CD4-positive, alpha-beta T cell treated with Interleukin-4 for 1 hour (primary cell): ENCODE measurements at regions not wholly inside any gene's neighbourhood (a gene's known extent, or its start where the extent isn't known, plus 50 kb on each side); places are given as distances from the start of the nearest gene placed in this dataset.

Source experiments
- DNase-seq, 2 donors: peaks; one replicate each; pipeline ENCODE4 v3.0.0-alpha.2; 2020 to 2022

GRCh38 chr7:10038351-10038750, 935.3 kb upstream of the PHF14 start:
- no peak for DNase-seq

- DNase-seq = no peak
Observed at GRCh38 chr7:10040674-10041073, 933.0 kb upstream of the PHF14 start.

GRCh38 chr7:10070899-10071298, 902.8 kb upstream of the PHF14 start:
- no peak for DNase-seq

GRCh38 chr7:10075866-10076265, 897.8 kb upstream of the PHF14 start:
- DNase-seq = no peak

- DNase-seq = no peak
Observed at GRCh38 chr7:10076660-10077300, 896.9 kb upstream of the PHF14 start.

- DNase-seq = no peak
Observed at GRCh38 chr7:10079572-10079971, 894.1 kb upstream of the PHF14 start.

GRCh38 chr7:10082896-10083295, 890.8 kb upstream of the PHF14 start:
- DNase-seq = no peak

- DNase-seq = no peak
Observed at GRCh38 chr7:10083766-10084165, 889.9 kb upstream of the PHF14 start.

- DNase-seq = no peak
Observed at GRCh38 chr7:10085231-10085630, 888.4 kb upstream of the PHF14 start.

GRCh38 chr7:10100572-10100971, 873.1 kb upstream of the PHF14 start:
- DNase-seq = no peak

- DNase-seq = no peak
Observed at GRCh38 chr7:10101351-10101750, 872.3 kb upstream of the PHF14 start.

- DNase-seq = no peak
Observed at GRCh38 chr7:10104292-10104691, 869.4 kb upstream of the PHF14 start.

GRCh38 chr7:10106609-10107008, 867.1 kb upstream of the PHF14 start:
- no peak for DNase-seq

- DNase-seq = no peak
Observed at GRCh38 chr7:10116511-10116910, 857.2 kb upstream of the PHF14 start.

- DNase-seq = no peak
Observed at GRCh38 chr7:10117815-10118214, 855.9 kb upstream of the PHF14 start.

GRCh38 chr7:10120936-10121335, 852.7 kb upstream of the PHF14 start:
- no peak for DNase-seq

- no peak for DNase-seq
Observed at GRCh38 chr7:10121631-10122030, 852.0 kb upstream of the PHF14 start.

GRCh38 chr7:10122551-10123100, 851.0 kb upstream of the PHF14 start:
- no peak for DNase-seq

- no peak for DNase-seq
Observed at GRCh38 chr7:10128748-10129147, 844.9 kb upstream of the PHF14 start.

- DNase-seq = no peak
Observed at GRCh38 chr7:10138087-10138854, 835.4 kb upstream of the PHF14 start.

GRCh38 chr7:10146271-10146670, 827.4 kb upstream of the PHF14 start:
- DNase-seq = no peak

GRCh38 chr7:10156972-10157371, 816.7 kb upstream of the PHF14 start:
- DNase-seq = no peak

GRCh38 chr7:10181996-10182395, 791.7 kb upstream of the PHF14 start:
- DNase-seq = no peak

GRCh38 chr7:10192074-10192473, 781.6 kb upstream of the PHF14 start:
- no peak for DNase-seq
